PC-9 (cell line): ENCODE measurements at regions not wholly inside any gene's neighbourhood (a gene's known extent, or its start where the extent isn't known, plus 50 kb on each side); places are given as distances from the start of the nearest gene placed in this dataset.
"Not testable (repeated sequence)": the region's sequence is repeated elsewhere in the genome, so short reads cannot be mapped to it uniquely, and the experiment has no call there.

Experiments
- CTCF ChIP-seq: fragments of 200-600 bp; sonication (generic); conservative IDR thresholded peaks from 2 replicates; pipeline ENCODE4 v1.6.1; 2017; ENCODE audit warnings: mixed run types, antibody characterized with exemption, mild to moderate bottlenecking, moderate library complexity
- EZH2 ChIP-seq: fragments of 200-600 bp; sonication (generic); IDR thresholded peaks from 2 replicates; pipeline ENCODE4 v1.8.0; 2017; ENCODE audit warnings: antibody characterized with exemption, low read depth

- not testable (repeated sequence) for TF ChIP-seq CTCF, EZH2
Measured at GRCh38 chr14:106642971-106643370, 1116.6 kb downstream of the TMEM121 start.
